K562 (cell line): ENCODE measurements at regions not wholly inside any gene's neighbourhood (a gene's known extent, or its start where the extent isn't known, plus 50 kb on each side); places are given as distances from the start of the nearest gene placed in this dataset.

ENCODE experiments used
- ATAC-seq: fragments of 200-7000 bp; cut with Tn5 transposase; 3 replicates; pipeline ENCODE4 v1.9.1; 2020; ENCODE audit warnings: moderate library complexity
- BruUV-seq: library from RNA; stranded (reverse); fragments of 400-500 nt; replicated peaks from 2 replicates; lab custom pipeline; 2021; lab: Mats Ljungman, UMichigan
- CTCF ChIA-PET: fragments of 300-600 bp; formaldehyde crosslinking; extraction: SDS; loops from one replicate; lab custom pipeline; 2021; ENCODE audit warnings: low intra/inter-chr PET ratio; lab: Yijun Ruan, JAX
- POLR2A ChIA-PET: fragments of 300-600, 350-650 bp; sonication (Branson Sonifier 250); formaldehyde crosslinking; extraction: SDS; loops from one replicate; lab custom pipeline; 2021; ENCODE audit warnings: antibody characterized with exemption, inconsistent platforms; lab: Yijun Ruan, JAX
- DNase-seq, 4 experiments: peaks; one replicate each; pipeline versions ENCODE4 v3.0.0 to v3.0.0-alpha.2; 2011 to 2018; ENCODE audit warnings: low spot score in 3 of 4, mixed read lengths in 3 of 4; ENCODE audit errors: extremely low read depth in 1 of 4
- FAIRE-seq: peaks from 2 replicates; lab custom pipeline; 2011; peaks lifted over from hg19 to GRCh38; lab: Jason Lieb, UNC
- H2AFZ ChIP-seq: 2 replicates; pipeline ENCODE4 v1.6.0; 2011; ENCODE audit warnings: low read depth, low read length, control low read depth, inconsistent platforms
- H3K27ac ChIP-seq: fragments of 200-600 bp; 3 replicates; pipeline ENCODE4 v1.8.0; 2011; ENCODE audit warnings: low read depth, mild to moderate bottlenecking, control low read depth, inconsistent platforms, low read length, moderate library complexity, mixed read lengths; ENCODE audit errors: extremely low read depth
- H3K27me3 ChIP-seq, 2 experiments: fragments of 300-600 bp in 1 of 2; 2 replicates in 1 of 2; 3 replicates in 1 of 2; pipeline versions ENCODE4 v1.6.0 to v1.8.0; 2011; ENCODE audit warnings: inconsistent platforms in 2 of 2, low read length in 2 of 2, mild to moderate bottlenecking in 1 of 2, mixed read lengths in 1 of 2, moderate library complexity in 1 of 2; ENCODE audit not compliant: control insufficient read depth in 2 of 2, insufficient read depth in 2 of 2
- H3K36me3 ChIP-seq: fragments of 300-600 bp; 3 replicates; pipeline ENCODE4 v1.8.0; 2011; ENCODE audit warnings: mild to moderate bottlenecking, low read length, inconsistent platforms; ENCODE audit not compliant: control insufficient read depth, insufficient read depth
- H3K4me1 ChIP-seq, 2 experiments: fragments of 200-600 bp in 1 of 2; replicated peaks in 1 of 2; 2 replicates in 1 of 2; 3 replicates in 1 of 2; pipeline versions ENCODE4 v1.5.1 to v1.8.0; 2011; ENCODE audit warnings: inconsistent platforms in 2 of 2, low read length in 2 of 2, mild to moderate bottlenecking in 1 of 2, mixed read lengths in 1 of 2, moderate library complexity in 1 of 2; ENCODE audit not compliant: control insufficient read depth in 2 of 2, insufficient read depth in 2 of 2
- H3K4me2 ChIP-seq: 2 replicates; pipeline ENCODE4 v1.6.1; 2011; ENCODE audit warnings: low read length, control low read depth, inconsistent platforms, mixed read lengths; ENCODE audit not compliant: insufficient read depth
- H3K4me3 ChIP-seq: fragments of 200-600 bp; sonication (generic), shearing (Covaris generic); 2 replicates; pipeline ENCODE4 v1.5.1; 2016; ENCODE audit warnings: control low read depth, inconsistent platforms
- H3K79me2 ChIP-seq: fragments of 200-600 bp; 3 replicates; pipeline ENCODE4 v1.8.0; 2011; ENCODE audit warnings: low read length, inconsistent platforms; ENCODE audit not compliant: control insufficient read depth, insufficient read depth
- H3K9ac ChIP-seq, 2 experiments: 2 replicates each; pipeline versions ENCODE4 v1.6.0 to v1.6.1; 2011; ENCODE audit warnings: low read depth in 2 of 2, low read length in 2 of 2, control low read depth in 1 of 2, inconsistent platforms in 1 of 2, mild to moderate bottlenecking in 1 of 2, mixed read lengths in 1 of 2; ENCODE audit not compliant: insufficient read depth in 1 of 2
- H3K9me1 ChIP-seq: one replicate; pipeline ENCODE4 v1.6.0; 2011; ENCODE audit warnings: inconsistent platforms, mild to moderate bottlenecking, low read length, moderate library complexity; ENCODE audit not compliant: control insufficient read depth, insufficient read depth
- H3K9me3 ChIP-seq: replicated peaks from 2 replicates; pipeline ENCODE4 v1.5.1; 2011; ENCODE audit warnings: low read depth, low read length, inconsistent platforms; ENCODE audit not compliant: control insufficient read depth, insufficient read depth
- H4K20me1 ChIP-seq: replicated peaks from 2 replicates; pipeline ENCODE4 v1.6.1; 2011; ENCODE audit warnings: low read length, inconsistent platforms, mixed read lengths; ENCODE audit not compliant: control insufficient read depth, insufficient read depth
- BRD4 ChIP-seq: fragments of 200-600 bp; sonication (generic); IDR thresholded peaks from 2 replicates; pipeline ENCODE4 v1.6.1; 2017; ENCODE audit warnings: inconsistent platforms
- CUX1 ChIP-seq: fragments of 200-800 bp; sonication (Bioruptor generic); IDR thresholded peaks from 2 replicates; pipeline ENCODE4 v1.6.1; 2016; ENCODE audit warnings: missing genetic modification characterization, missing compliant biosample characterization
- GABPB2 ChIP-seq: fragments of 250-450 bp; sonication (Bioruptor Pico); conservative IDR thresholded peaks from 2 replicates; pipeline ENCODE4 v1.5.1; 2021; ENCODE audit warnings: mild to moderate bottlenecking
- MTF1 ChIP-seq: fragments of 250-450 bp; sonication (Bioruptor Pico); IDR thresholded peaks from 2 replicates; pipeline ENCODE4 v1.9.0; 2021; ENCODE audit warnings: moderate library complexity, mild to moderate bottlenecking, inconsistent platforms, borderline replicate concordance
- RBM22 ChIP-seq: fragments of 200-400 bp; formaldehyde crosslinking; IDR thresholded peaks from 2 replicates; pipeline ENCODE4 v1.6.1; 2018; ENCODE audit warnings: low read length, low read depth; ENCODE audit not compliant: poor library complexity, severe bottlenecking
- ZBTB49 ChIP-seq: sonication (generic); formaldehyde crosslinking; IDR thresholded peaks from 2 replicates; pipeline ENCODE4 v1.8.0; 2022; ENCODE audit warnings: missing genetic modification reagents, mild to moderate bottlenecking, borderline replicate concordance
- ZKSCAN3 ChIP-seq: fragments of 250-450 bp; sonication (Bioruptor Pico); IDR thresholded peaks from 2 replicates; pipeline ENCODE4 v1.4.0; 2020
- ZNF511 ChIP-seq: sonication (generic); formaldehyde crosslinking; IDR thresholded peaks from 2 replicates; pipeline ENCODE4 v1.8.0; 2022; ENCODE audit warnings: mild to moderate bottlenecking, missing genetic modification reagents
- WGBS: fragments of 100-300 bp; shearing (Covaris generic); methylation state at CpG from one replicate; pipeline ENCODE4 v1.1.6; 2016; ENCODE audit warnings: low coverage, mixed read lengths; ENCODE audit not compliant: insufficient coverage; ENCODE audit errors: missing lambda C conversion rate; 5-methylcytosine and 5-hydroxymethylcytosine counted together
- in situ Hi-C: fragments of 300-500 bp; cut with MboI; formaldehyde crosslinking; loops from 4 replicates; pipeline ENCODE4 v1.15.0; 2018; ENCODE audit warnings: inconsistent platforms, mixed read lengths
- intact Hi-C: fragments of 100-400 bp; cut with micrococcal nuclease; formaldehyde crosslinking; loops from 2 replicates; pipeline ENCODE4 v1.14.2; 2022

- Histone ChIP-seq H3K9me1 (no peaks in the 10 kb centered on the region), H3K4me3 (no peak overlapping the region), H3K4me2 (no peak overlapping the region), H3K36me3 (no peaks in the 10 kb centered on the region), H2AFZ (no peak overlapping the region), H4K20me1 (no peaks in the 10 kb centered on the region)
- FAIRE-seq: no peak
- TF ChIP-seq RBM22 (no peak), ZKSCAN3 (CRISPR knock-in tag) (no peak), ZNF511 (no peak)
- TF ChIP-seq, all 486 proteins: peak for 0
- H3K27me3 ChIP-seq: no peaks in the 10 kb centered on the region
- no peaks in the 10 kb centered on the region for H3K4me1 ChIP-seq
- intact Hi-C loops: no loop called here
- ATAC-seq: no peak
- H3K9me3 ChIP-seq: no peaks in the 10 kb centered on the region; the same call in 1 of the 2 replicates
- in situ Hi-C loops: no loop called here
- BruUV-seq: no TSS peak
- CTCF ChIA-PET: no interaction called here
- DNase-seq: no peak
- WGBS: 0% methylated on average over 3 of the region's 3 CpGs
- H3K9ac ChIP-seq: no peak overlapping the region
- no peaks in the 10 kb centered on the region for H3K79me2 ChIP-seq
- no peak overlapping the region for H3K27ac ChIP-seq
- POLR2A ChIA-PET: no interaction called here
Measured at GRCh38 chr1:81654657-81655056, 146.1 kb upstream of the ADGRL2 start.

GRCh38 chr1:81654147-81654546, 146.6 kb upstream of the ADGRL2 start:
- in situ Hi-C loops: no loop called here
- H2AFZ ChIP-seq: no peak overlapping the region
- no peaks in the 10 kb centered on the region for H3K79me2 ChIP-seq
- H3K36me3 ChIP-seq: no peaks in the 10 kb centered on the region
- ChIA-PET POLR2A (no interaction called here), CTCF (no interaction called here)
- H3K27me3 ChIP-seq: no peaks in the 10 kb centered on the region
- no TSS peak for BruUV-seq
- H3K9ac ChIP-seq: no peak overlapping the region
- no peaks in the 10 kb centered on the region for H3K9me1 ChIP-seq
- no peak for FAIRE-seq
- H3K4me2 ChIP-seq: no peak overlapping the region
- intact Hi-C loops: no loop called here
- no peaks in the 10 kb centered on the region; the same call in 1 of the 2 replicates for H3K9me3 ChIP-seq
- no peaks in the 10 kb centered on the region for H4K20me1 ChIP-seq
- no peak overlapping the region for H3K4me3 ChIP-seq
- H3K27ac ChIP-seq: no peak overlapping the region
- ATAC-seq: no peak
- H3K4me1 ChIP-seq: no peaks in the 10 kb centered on the region
- 2% methylated on average over 8 of the region's 8 CpGs for WGBS
- no peak for DNase-seq
- TF ChIP-seq ZBTB49: no peak
- no peak for TF ChIP-seq GABPB2 (CRISPR knock-in tag)
- TF ChIP-seq MTF1 (CRISPR knock-in tag): no peak
- no peak for TF ChIP-seq BRD4
- no peak for TF ChIP-seq CUX1
